KMS-11 (cell line): ENCODE measurements at regions not wholly inside any gene's neighbourhood (a gene's known extent, or its start where the extent isn't known, plus 50 kb on each side); places are given as distances from the start of the nearest gene placed in this dataset.

Experiments
- H2AFZ ChIP-seq: fragments of 200-600 bp; sonication (generic); 2 replicates; pipeline ENCODE4 v1.6.1; 2016; ENCODE audit warnings: antibody characterized with exemption, mixed run types, low read depth
- H3K27ac ChIP-seq: fragments of 200-600 bp; sonication (generic); 2 replicates; pipeline ENCODE4 v1.6.1; 2016; ENCODE audit warnings: mild to moderate bottlenecking, mixed run types
- H3K27me3 ChIP-seq: fragments of 200-600 bp; sonication (generic); 2 replicates; pipeline ENCODE4 v1.6.1; 2017; ENCODE audit warnings: mild to moderate bottlenecking, low read depth, mixed run types, moderate library complexity; ENCODE audit not compliant: insufficient read depth
- H3K36me3 ChIP-seq: fragments of 200-600 bp; sonication (generic); 2 replicates; pipeline ENCODE4 v1.6.1; 2017; ENCODE audit warnings: mild to moderate bottlenecking, mixed run types; ENCODE audit not compliant: insufficient read depth
- H3K4me1 ChIP-seq: fragments of 200-600 bp; sonication (generic); 2 replicates; pipeline ENCODE4 v1.6.1; 2016; ENCODE audit warnings: mild to moderate bottlenecking, low read depth, mixed run types; ENCODE audit not compliant: poor library complexity, severe bottlenecking
- H3K4me2 ChIP-seq: fragments of 200-600 bp; sonication (generic); 2 replicates; pipeline ENCODE4 v1.7.0; 2016; ENCODE audit warnings: mild to moderate bottlenecking, mixed run types
- H3K4me3 ChIP-seq: fragments of 200-600 bp; sonication (generic); IDR thresholded peaks from 2 replicates; pipeline ENCODE4 v1.6.1; 2017; ENCODE audit warnings: low read depth, low read length, mixed read lengths; ENCODE audit not compliant: insufficient read depth
- H3K79me2 ChIP-seq: fragments of 200-600 bp; sonication (generic); 2 replicates; pipeline ENCODE4 v1.6.1; 2016; ENCODE audit warnings: low read depth, mixed run types; ENCODE audit not compliant: insufficient read depth
- H3K9ac ChIP-seq: fragments of 200-600 bp; sonication (generic); 2 replicates; pipeline ENCODE4 v1.6.1; 2016; ENCODE audit warnings: mild to moderate bottlenecking, mixed run types
- H4K20me1 ChIP-seq: fragments of 200-600 bp; sonication (generic); 2 replicates; pipeline ENCODE4 v1.6.1; 2016; ENCODE audit warnings: mild to moderate bottlenecking, mixed run types; ENCODE audit not compliant: insufficient read depth
- TF ChIP-seq, protein P1 (sequence below): fragments of 200-600 bp; sonication (generic); conservative IDR thresholded peaks from 2 replicates; pipeline ENCODE4 v1.6.1; 2017; ENCODE audit warnings: low read depth, mild to moderate bottlenecking, antibody characterized with exemption, low read length, moderate library complexity, mixed read lengths

- no peak overlapping the region for H3K4me3 ChIP-seq
- H3K4me2 ChIP-seq: peak overlapping the region; percentile 8; the same call in 1 of the 2 replicates
- H3K9ac ChIP-seq: no peak overlapping the region
- H4K20me1 ChIP-seq: no peaks in the 10 kb centered on the region
- H2AFZ ChIP-seq: peak overlapping the region; percentile 32; the same call in 1 of the 2 replicates
- H3K27ac ChIP-seq: no peak overlapping the region
- TF ChIP-seq, protein P1, sequence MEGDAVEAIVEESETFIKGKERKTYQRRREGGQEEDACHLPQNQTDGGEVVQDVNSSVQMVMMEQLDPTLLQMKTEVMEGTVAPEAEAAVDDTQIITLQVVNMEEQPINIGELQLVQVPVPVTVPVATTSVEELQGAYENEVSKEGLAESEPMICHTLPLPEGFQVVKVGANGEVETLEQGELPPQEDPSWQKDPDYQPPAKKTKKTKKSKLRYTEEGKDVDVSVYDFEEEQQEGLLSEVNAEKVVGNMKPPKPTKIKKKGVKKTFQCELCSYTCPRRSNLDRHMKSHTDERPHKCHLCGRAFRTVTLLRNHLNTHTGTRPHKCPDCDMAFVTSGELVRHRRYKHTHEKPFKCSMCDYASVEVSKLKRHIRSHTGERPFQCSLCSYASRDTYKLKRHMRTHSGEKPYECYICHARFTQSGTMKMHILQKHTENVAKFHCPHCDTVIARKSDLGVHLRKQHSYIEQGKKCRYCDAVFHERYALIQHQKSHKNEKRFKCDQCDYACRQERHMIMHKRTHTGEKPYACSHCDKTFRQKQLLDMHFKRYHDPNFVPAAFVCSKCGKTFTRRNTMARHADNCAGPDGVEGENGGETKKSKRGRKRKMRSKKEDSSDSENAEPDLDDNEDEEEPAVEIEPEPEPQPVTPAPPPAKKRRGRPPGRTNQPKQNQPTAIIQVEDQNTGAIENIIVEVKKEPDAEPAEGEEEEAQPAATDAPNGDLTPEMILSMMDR: no peak
- H3K79me2 ChIP-seq: no peaks in the 10 kb centered on the region
- H3K4me1 ChIP-seq: peaks cover 12% of the 10 kb centered on the region
- H3K36me3 ChIP-seq: no peaks in the 10 kb centered on the region
- no peaks in the 10 kb centered on the region for H3K27me3 ChIP-seq
Observed at GRCh38 chr7:113256883-113257531, 138.7 kb upstream of the SMIM30 start.

GRCh38 chr7:113247198-113247597 lies 128.8 kb upstream of the SMIM30 start:
- Histone ChIP-seq H3K4me1 (no peaks in the 10 kb centered on the region), H3K27me3 (no peaks in the 10 kb centered on the region), H3K79me2 (no peaks in the 10 kb centered on the region), H3K9ac (no peak overlapping the region), H3K36me3 (no peaks in the 10 kb centered on the region), H4K20me1 (no peaks in the 10 kb centered on the region), H3K4me2 (no peak overlapping the region), H2AFZ (no peak overlapping the region), H3K27ac (no peak overlapping the region), H3K4me3 (no peak overlapping the region)
- TF ChIP-seq, protein P1: no peak

DNA sequence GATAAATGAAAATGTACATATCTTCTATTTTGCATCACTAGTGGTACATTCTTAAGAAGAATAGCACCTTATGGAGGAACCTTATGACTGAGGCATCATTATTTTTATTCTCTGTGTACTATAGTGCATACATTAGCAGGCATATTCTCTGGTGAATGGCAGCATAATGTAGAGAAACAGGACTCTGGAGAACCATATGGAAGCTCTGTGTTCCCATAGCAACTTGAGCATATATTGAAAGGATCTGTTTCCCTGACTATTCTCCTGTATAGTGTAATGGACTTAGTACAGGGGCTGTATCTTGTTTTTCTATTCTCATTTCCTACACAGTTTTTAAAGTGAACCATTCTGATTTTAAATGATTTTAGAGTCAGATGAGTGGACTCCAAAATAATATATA lies 128.4 kb upstream of the SMIM30 start:
- H4K20me1 ChIP-seq: no peaks in the 10 kb centered on the region
- H3K4me1 ChIP-seq: no peaks in the 10 kb centered on the region
- H3K4me3 ChIP-seq: no peak overlapping the region
- H3K27me3 ChIP-seq: no peaks in the 10 kb centered on the region
- H3K79me2 ChIP-seq: no peaks in the 10 kb centered on the region
- H3K27ac ChIP-seq: no peak overlapping the region
- H2AFZ ChIP-seq: no peak overlapping the region
- TF ChIP-seq, protein P1: no peak
- H3K4me2 ChIP-seq: no peak overlapping the region
- no peak overlapping the region for H3K9ac ChIP-seq
- H3K36me3 ChIP-seq: no peaks in the 10 kb centered on the region

DNA sequence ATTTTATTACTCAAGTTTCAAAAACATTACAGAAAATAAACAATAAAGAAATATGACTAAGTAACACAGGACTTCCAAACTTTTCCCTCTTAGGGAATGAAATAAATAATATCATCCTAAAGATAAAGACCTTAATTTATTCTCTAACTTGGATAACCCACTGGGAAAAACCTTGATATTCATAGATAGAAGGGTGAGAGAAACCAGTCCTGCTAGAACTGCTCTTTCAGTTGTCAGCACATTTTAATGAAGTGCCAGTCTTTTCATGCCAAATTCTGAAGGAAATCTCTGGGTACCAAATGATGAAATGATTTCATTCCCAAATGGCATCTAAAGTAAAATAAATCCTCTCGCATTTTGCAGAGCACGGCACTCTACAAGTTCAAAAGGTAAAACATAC lies 114.5 kb upstream of the SMIM30 start:
- Histone ChIP-seq H3K27ac (no peak overlapping the region), H2AFZ (no peak overlapping the region), H3K36me3 (no peaks in the 10 kb centered on the region), H3K9ac (no peak overlapping the region), H3K4me3 (no peak overlapping the region), H4K20me1 (no peaks in the 10 kb centered on the region), H3K79me2 (no peaks in the 10 kb centered on the region), H3K4me2 (no peak overlapping the region), H3K4me1 (no peaks in the 10 kb centered on the region), H3K27me3 (no peaks in the 10 kb centered on the region)
- TF ChIP-seq, protein P1: no peak
